ENCODE measurements at regions not wholly inside any gene's neighbourhood (a gene's known extent, or its start where the extent isn't known, plus 50 kb on each side); places are given as distances from the start of the nearest gene placed in this dataset.

DNA sequence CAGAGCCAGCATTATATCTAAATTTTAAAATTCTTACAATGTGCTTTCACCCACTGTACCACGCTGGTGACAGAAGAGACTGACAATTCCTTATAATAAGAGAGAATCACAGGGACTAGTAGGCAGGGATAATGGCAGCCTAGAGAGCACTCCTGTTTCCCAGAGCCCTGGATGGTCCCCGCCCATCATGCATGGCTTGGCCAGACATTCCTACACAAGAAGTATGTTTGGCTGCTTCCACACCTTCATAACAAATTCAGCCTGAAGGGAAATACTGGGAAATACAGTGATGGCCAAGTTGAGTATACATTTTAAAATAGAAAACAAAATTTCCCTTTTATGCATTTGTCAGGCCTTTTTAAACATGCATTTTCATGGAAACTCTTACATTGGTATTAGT lies 193.5 kb upstream of the ELL2 start:
- DNase-seq (ENCODE audit: low spot score): no peak
- H3K27me3 ChIP-seq (replicated peaks; ENCODE audit: insufficient read depth, low read depth, low read length, poor library complexity): no peaks in the 10 kb centered on the region
- ChIA-PET POLR2A (ENCODE audit: low non-redundant PET) (no interaction called here), CTCF (no interaction called here)
- intact Hi-C loops (cut with micrococcal nuclease; ENCODE audit: unreplicated experiment): no loop called here
- H3K4me3 ChIP-seq (ENCODE audit: low read depth, low read length, poor library complexity, severe bottlenecking): no peak overlapping the region
- no peak overlapping the region for H3K27ac ChIP-seq (ENCODE audit: low read depth, low read length, poor library complexity, severe bottlenecking)
- peaks cover 5% of the 10 kb centered on the region for H3K4me1 ChIP-seq (ENCODE audit: insufficient read depth, low read length, poor library complexity, severe bottlenecking)
- BruUV-seq (replicated peaks): no TSS peak
- H3K9me3 ChIP-seq (ENCODE audit: low read depth, low read length, poor library complexity, severe bottlenecking): no peaks in the 10 kb centered on the region
- TF ChIP-seq EZH2 (IDR thresholded peaks at IDR 0.05; ENCODE audit: borderline replicate concordance, low read depth, low read length, poor library complexity, severe bottlenecking): no peak
- H3K36me3 ChIP-seq (ENCODE audit: insufficient read depth, low read length, poor library complexity, severe bottlenecking): no peaks in the 10 kb centered on the region

DNA sequence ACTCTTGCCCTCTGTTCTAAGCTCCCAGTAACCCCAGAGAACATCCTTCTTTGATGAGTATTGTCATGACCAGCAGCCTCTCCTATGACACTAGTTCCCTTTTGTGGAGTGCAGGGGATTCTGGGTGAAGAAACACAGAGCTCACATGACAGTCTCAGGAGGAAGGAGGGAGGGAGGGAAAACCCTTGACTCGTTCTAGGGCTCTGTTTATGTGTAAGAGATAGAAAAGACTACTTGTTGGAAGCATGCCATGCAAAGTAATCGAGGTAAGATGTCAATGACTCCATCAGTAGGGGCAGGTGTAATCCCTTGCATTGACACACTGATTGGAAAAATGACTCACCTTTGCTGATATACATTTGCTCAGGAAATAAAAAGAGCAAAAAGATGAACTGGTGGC lies 190.2 kb upstream of the ELL2 start:
- intact Hi-C loops (cut with micrococcal nuclease; ENCODE audit: unreplicated experiment): no loop called here
- no peak for TF ChIP-seq EZH2 (IDR thresholded peaks at IDR 0.05; ENCODE audit: borderline replicate concordance, low read depth, low read length, poor library complexity, severe bottlenecking)
- TF ChIP-seq, protein P1, sequence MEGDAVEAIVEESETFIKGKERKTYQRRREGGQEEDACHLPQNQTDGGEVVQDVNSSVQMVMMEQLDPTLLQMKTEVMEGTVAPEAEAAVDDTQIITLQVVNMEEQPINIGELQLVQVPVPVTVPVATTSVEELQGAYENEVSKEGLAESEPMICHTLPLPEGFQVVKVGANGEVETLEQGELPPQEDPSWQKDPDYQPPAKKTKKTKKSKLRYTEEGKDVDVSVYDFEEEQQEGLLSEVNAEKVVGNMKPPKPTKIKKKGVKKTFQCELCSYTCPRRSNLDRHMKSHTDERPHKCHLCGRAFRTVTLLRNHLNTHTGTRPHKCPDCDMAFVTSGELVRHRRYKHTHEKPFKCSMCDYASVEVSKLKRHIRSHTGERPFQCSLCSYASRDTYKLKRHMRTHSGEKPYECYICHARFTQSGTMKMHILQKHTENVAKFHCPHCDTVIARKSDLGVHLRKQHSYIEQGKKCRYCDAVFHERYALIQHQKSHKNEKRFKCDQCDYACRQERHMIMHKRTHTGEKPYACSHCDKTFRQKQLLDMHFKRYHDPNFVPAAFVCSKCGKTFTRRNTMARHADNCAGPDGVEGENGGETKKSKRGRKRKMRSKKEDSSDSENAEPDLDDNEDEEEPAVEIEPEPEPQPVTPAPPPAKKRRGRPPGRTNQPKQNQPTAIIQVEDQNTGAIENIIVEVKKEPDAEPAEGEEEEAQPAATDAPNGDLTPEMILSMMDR (conservative IDR thresholded peaks at IDR 0.05; ENCODE audit: low read depth, low read length): no peak
- BruUV-seq (replicated peaks): no TSS peak
- no peaks in the 10 kb centered on the region for H3K27me3 ChIP-seq (replicated peaks; ENCODE audit: insufficient read depth, low read depth, low read length, poor library complexity)
- POLR2A ChIA-PET (ENCODE audit: low non-redundant PET): no interaction called here
- no peak for DNase-seq (ENCODE audit: low spot score)
- no peaks in the 10 kb centered on the region for H3K9me3 ChIP-seq (ENCODE audit: low read depth, low read length, poor library complexity, severe bottlenecking)
- no peaks in the 10 kb centered on the region for H3K4me1 ChIP-seq (ENCODE audit: insufficient read depth, low read length, poor library complexity, severe bottlenecking)
- no peaks in the 10 kb centered on the region for H3K36me3 ChIP-seq (ENCODE audit: insufficient read depth, low read length, poor library complexity, severe bottlenecking)
- H3K27ac ChIP-seq (ENCODE audit: low read depth, low read length, poor library complexity, severe bottlenecking): no peak overlapping the region
- H3K4me3 ChIP-seq (ENCODE audit: low read depth, low read length, poor library complexity, severe bottlenecking): no peak overlapping the region
- CTCF ChIA-PET: no interaction called here

DNA sequence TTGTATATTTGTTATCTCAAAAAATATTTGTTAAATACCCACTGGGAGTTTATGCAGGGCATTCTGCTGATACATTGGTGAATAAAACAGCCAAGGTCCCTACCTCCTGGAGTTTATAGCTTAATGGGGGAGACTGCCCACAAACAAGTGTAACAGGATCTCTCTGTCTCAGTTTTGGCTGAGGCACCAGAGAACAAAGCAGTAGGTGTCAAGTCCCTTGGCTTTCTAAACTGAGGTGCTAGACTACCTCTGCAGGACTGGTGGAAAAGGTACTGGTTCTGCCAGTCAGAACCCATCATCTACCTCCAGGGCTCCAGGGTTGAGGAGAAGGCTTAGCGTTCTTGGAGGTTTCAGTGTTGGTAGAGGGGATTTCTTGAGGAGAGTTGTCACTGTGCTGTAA lies 188.4 kb upstream of the ELL2 start:
- Histone ChIP-seq H3K4me1 (ENCODE audit: insufficient read depth, low read length, poor library complexity, severe bottlenecking) (no peaks in the 10 kb centered on the region), H3K27ac (ENCODE audit: low read depth, low read length, poor library complexity, severe bottlenecking) (no peak overlapping the region), H3K9me3 (ENCODE audit: low read depth, low read length, poor library complexity, severe bottlenecking) (no peaks in the 10 kb centered on the region), H3K27me3 (replicated peaks; ENCODE audit: insufficient read depth, low read depth, low read length, poor library complexity) (no peaks in the 10 kb centered on the region), H3K36me3 (ENCODE audit: insufficient read depth, low read length, poor library complexity, severe bottlenecking) (no peaks in the 10 kb centered on the region), H3K4me3 (ENCODE audit: low read depth, low read length, poor library complexity, severe bottlenecking) (no peak overlapping the region)
- TF ChIP-seq, protein P1 (conservative IDR thresholded peaks at IDR 0.05; ENCODE audit: low read depth, low read length): no peak
- TF ChIP-seq EZH2 (IDR thresholded peaks at IDR 0.05; ENCODE audit: borderline replicate concordance, low read depth, low read length, poor library complexity, severe bottlenecking): no peak
- ChIA-PET CTCF (no interaction called here), POLR2A (ENCODE audit: low non-redundant PET) (no interaction called here)
- no peak for DNase-seq (ENCODE audit: low spot score)
- intact Hi-C loops (cut with micrococcal nuclease; ENCODE audit: unreplicated experiment): no loop called here
- no TSS peak for BruUV-seq (replicated peaks)

DNA sequence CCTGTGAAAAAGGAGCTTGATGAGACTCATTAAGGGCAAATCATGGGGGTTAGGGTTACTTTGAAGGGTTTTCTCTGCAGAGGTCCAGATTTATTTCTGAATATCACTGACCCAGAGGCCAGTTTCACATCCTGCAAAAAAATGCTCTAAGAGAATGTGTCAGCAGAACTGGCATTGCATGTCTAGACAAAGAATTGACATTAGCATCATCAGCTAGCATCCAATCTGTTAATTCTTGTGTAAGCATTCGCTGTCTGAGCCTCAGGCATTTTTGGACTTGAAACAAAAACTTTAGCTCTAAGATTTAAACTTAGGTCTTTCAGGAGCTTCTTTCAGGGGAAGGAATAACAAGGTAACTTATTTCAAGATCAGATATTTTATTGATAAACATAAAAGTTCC lies 187.9 kb upstream of the ELL2 start:
- no TSS peak for BruUV-seq (replicated peaks)
- H3K27ac ChIP-seq (ENCODE audit: low read depth, low read length, poor library complexity, severe bottlenecking): no peak overlapping the region
- CTCF ChIA-PET: no interaction called here

More for the DNA sequence above, 187.9 kb upstream of the ELL2 start:
- DNase-seq (ENCODE audit: low spot score): no peak
- no peaks in the 10 kb centered on the region for H3K4me1 ChIP-seq (ENCODE audit: insufficient read depth, low read length, poor library complexity, severe bottlenecking)
- TF ChIP-seq, protein P1 (conservative IDR thresholded peaks at IDR 0.05; ENCODE audit: low read depth, low read length): no peak
- no peak for TF ChIP-seq EZH2 (IDR thresholded peaks at IDR 0.05; ENCODE audit: borderline replicate concordance, low read depth, low read length, poor library complexity, severe bottlenecking)
- H3K36me3 ChIP-seq (ENCODE audit: insufficient read depth, low read length, poor library complexity, severe bottlenecking): no peaks in the 10 kb centered on the region
- no peaks in the 10 kb centered on the region for H3K27me3 ChIP-seq (replicated peaks; ENCODE audit: insufficient read depth, low read depth, low read length, poor library complexity)
- H3K4me3 ChIP-seq (ENCODE audit: low read depth, low read length, poor library complexity, severe bottlenecking): no peak overlapping the region
- no peaks in the 10 kb centered on the region for H3K9me3 ChIP-seq (ENCODE audit: low read depth, low read length, poor library complexity, severe bottlenecking)
- intact Hi-C loops (cut with micrococcal nuclease; ENCODE audit: unreplicated experiment): no loop called here
- POLR2A ChIA-PET (ENCODE audit: low non-redundant PET): no interaction called here
